LNCaP clone FGC (cell line): ENCODE measurements at regions not wholly inside any gene's neighbourhood (a gene's known extent, or its start where the extent isn't known, plus 50 kb on each side); places are given as distances from the start of the nearest gene placed in this dataset.

Source experiments
- DNase-seq: peaks from one replicate; pipeline ENCODE4 v3.0.0-alpha.2; 2011; ENCODE audit warnings: low read depth
- H3K4me3 ChIP-seq: 2 replicates; pipeline ENCODE4 v1.5.1; 2011; ENCODE audit warnings: mild to moderate bottlenecking, low read depth, low read length, control low read depth
- CTCF ChIP-seq: IDR thresholded peaks from 2 replicates; pipeline ENCODE4 v1.5.1; 2012; ENCODE audit warnings: mild to moderate bottlenecking; ENCODE audit not compliant: control insufficient read depth, insufficient read depth; ENCODE audit errors: extremely low read depth

GRCh38 chr7:41188163-41189130, 514.4 kb downstream of the INHBA start:
- no peak overlapping the region for H3K4me3 ChIP-seq
- no peak for TF ChIP-seq CTCF
- no peak for DNase-seq

- H3K4me3 ChIP-seq = no peak overlapping the region
- no peak for DNase-seq
- no peak for TF ChIP-seq CTCF
Observed at GRCh38 chr7:41187322-41187721, 515.6 kb downstream of the INHBA start.

- no peak for TF ChIP-seq CTCF
- H3K4me3 ChIP-seq = no peak overlapping the region
- no peak for DNase-seq
Observed at GRCh38 chr7:41185851-41186250, 517.0 kb downstream of the INHBA start.

- no peak for DNase-seq
- H3K4me3 ChIP-seq = no peak overlapping the region
- no peak for TF ChIP-seq CTCF
Observed at GRCh38 chr7:41183741-41184140, 519.1 kb downstream of the INHBA start.

- TF ChIP-seq CTCF = no peak
- no peak overlapping the region for H3K4me3 ChIP-seq
- no peak for DNase-seq
Observed at GRCh38 chr7:41182782-41183181, 520.1 kb downstream of the INHBA start.

GRCh38 chr7:41175435-41175834, 527.5 kb downstream of the INHBA start:
- DNase-seq = no peak
- no peak overlapping the region for H3K4me3 ChIP-seq
- no peak for TF ChIP-seq CTCF

GRCh38 chr7:41174521-41174920, 528.4 kb downstream of the INHBA start:
- no peak for TF ChIP-seq CTCF

More at GRCh38 chr7:41174521-41174920, 528.4 kb downstream of the INHBA start:
- no peak overlapping the region for H3K4me3 ChIP-seq
- DNase-seq = no peak
